SK-N-MC (cell line): ENCODE measurements at regions not wholly inside any gene's neighbourhood (a gene's known extent, or its start where the extent isn't known, plus 50 kb on each side); places are given as distances from the start of the nearest gene placed in this dataset.

ENCODE experiments used
- EZH2 ChIP-seq: fragments of 200-600 bp; sonication (generic); IDR thresholded peaks from one replicate; pipeline ENCODE4 v1.6.1; 2017; ENCODE audit warnings: antibody characterized with exemption
- FOXP2 ChIP-seq: optimal IDR thresholded peaks from 2 replicates; pipeline ENCODE3; 2011; ENCODE audit warnings: mild to moderate bottlenecking, moderate library complexity; ENCODE audit not compliant: insufficient read depth; ENCODE audit errors: extremely low read length, control extremely low read depth
- POLR2AphosphoS5 ChIP-seq: IDR thresholded peaks from 2 replicates; pipeline ENCODE4 v1.6.1; 2012; ENCODE audit warnings: mild to moderate bottlenecking, low read depth, low read length, borderline replicate concordance

DNA sequence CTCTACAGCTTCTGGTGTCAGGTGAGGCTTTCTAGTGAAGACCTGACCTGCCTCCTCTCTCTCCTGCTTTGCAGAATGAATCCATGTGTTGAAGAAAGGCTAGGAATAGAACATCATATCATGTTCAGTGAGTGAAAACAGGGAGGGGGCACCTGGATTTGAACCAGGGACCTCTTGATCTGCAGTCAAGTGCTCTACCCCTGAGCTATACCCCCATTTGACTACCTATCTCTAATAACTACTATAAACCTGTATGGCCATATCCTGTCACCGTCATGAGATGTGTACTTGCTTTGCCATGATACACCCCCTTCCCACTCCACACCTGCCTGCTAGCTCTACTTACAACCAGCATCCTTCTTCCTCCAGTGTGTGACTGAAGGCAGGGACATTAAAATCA is 91.3 kb upstream of the ZNF746 start:
- TF ChIP-seq EZH2 (no peak), POLR2AphosphoS5 (no peak), FOXP2 (no peak)
